HCT116 (cell line): ENCODE measurements at regions not wholly inside any gene's neighbourhood (a gene's known extent, or its start where the extent isn't known, plus 50 kb on each side); places are given as distances from the start of the nearest gene placed in this dataset.

Experiments used
- ATAC-seq: fragments of 200-7000 bp; cut with Tn5 transposase; 2 replicates; pipeline ENCODE4 v1.9.1; 2020; ENCODE audit warnings: mild to moderate bottlenecking, moderate library complexity
- BruUV-seq: library from RNA; stranded (reverse); fragments of 400-500 nt; replicated peaks from 2 replicates; lab custom pipeline; 2021; lab: Mats Ljungman, UMichigan
- CTCF ChIA-PET: fragments of 300-600 bp; sonication (Branson Sonifier 250); formaldehyde crosslinking; loops from one replicate; lab custom pipeline; 2021; ENCODE audit warnings: antibody characterized with exemption; lab: Charles Lee
- POLR2A ChIA-PET: fragments of 300-600, 350-600 bp; sonication (Branson Sonifier 250); formaldehyde crosslinking; loops from one replicate; lab custom pipeline; 2021; ENCODE audit warnings: antibody characterized with exemption; lab: Charles Lee
- RAD21 ChIA-PET, 2 experiments: fragments of 300-600 bp; sonication (Branson Sonifier 250); formaldehyde crosslinking; loops; one replicate each; lab custom pipeline; 2023; ENCODE audit warnings: low total read pairs in 2 of 2; ENCODE audit not compliant: uncharacterized antibody in 2 of 2, unreplicated experiment in 2 of 2, low non-redundant PET in 1 of 2; lab: Charles Lee
- DNase-seq: peaks from one replicate; pipeline ENCODE4 v3.0.0-alpha.2; 2010; ENCODE audit warnings: low read depth, low spot score
- H2AFZ ChIP-seq: fragments of 200-600 bp; shearing (Covaris generic), sonication (generic); 2 replicates; pipeline ENCODE4 v1.6.1; 2017; ENCODE audit warnings: low read depth, mixed run types, mixed read lengths, antibody characterized with exemption, low read length; ENCODE audit not compliant: poor library complexity, severe bottlenecking
- H3K27ac ChIP-seq: 2 replicates; pipeline ENCODE4 v1.5.1; 2012; ENCODE audit warnings: low read depth, low read length
- H3K27me3 ChIP-seq: fragments of 200-600 bp; sonication (generic); 2 replicates; pipeline ENCODE4 v1.6.1; 2016; ENCODE audit warnings: mixed run types, low read length, mixed read lengths; ENCODE audit not compliant: insufficient read depth
- H3K36me3 ChIP-seq, 2 experiments: fragments of 200-500 bp in 1 of 2; fragments of 200-600 bp in 1 of 2; sonication (Bioruptor generic) in 1 of 2; sonication (generic) in 1 of 2; 2 replicates each; pipeline versions ENCODE4 v1.5.1 to v1.6.1; 2014 to 2016; ENCODE audit warnings: low read length in 2 of 2, inconsistent platforms in 1 of 2, mixed read lengths in 1 of 2, mixed run types in 1 of 2; ENCODE audit not compliant: insufficient read depth in 2 of 2, control insufficient read depth in 1 of 2
- H3K4me1 ChIP-seq, 2 experiments: fragments of 200-600 bp in 1 of 2; sonication (generic) in 1 of 2; 2 replicates each; pipeline versions ENCODE4 v1.5.1 to v1.6.1; 2012 to 2017; ENCODE audit warnings: low read length in 2 of 2, inconsistent platforms in 1 of 2, mild to moderate bottlenecking in 1 of 2, mixed read lengths in 1 of 2, mixed run types in 1 of 2, moderate library complexity in 1 of 2; ENCODE audit not compliant: insufficient read depth in 2 of 2, control insufficient read depth in 1 of 2
- H3K4me2 ChIP-seq: fragments of 200-600 bp; sonication (generic); 2 replicates; pipeline ENCODE4 v1.6.1; 2017; ENCODE audit warnings: mixed run types, low read length, mixed read lengths
- H3K4me3 ChIP-seq, 2 experiments: fragments of 200-600 bp in 1 of 2; sonication (generic) in 1 of 2; replicated peaks in 1 of 2; 2 replicates each; pipeline ENCODE4 v1.5.1; 2011 to 2016; ENCODE audit warnings: low read length in 2 of 2, control low read depth in 1 of 2, low read depth in 1 of 2, mild to moderate bottlenecking in 1 of 2, mixed read lengths in 1 of 2, mixed run types in 1 of 2
- H3K79me2 ChIP-seq: fragments of 200-600 bp; sonication (generic); 2 replicates; pipeline ENCODE4 v1.6.1; 2017; ENCODE audit warnings: mild to moderate bottlenecking, mixed run types, low read length, moderate library complexity, mixed read lengths; ENCODE audit not compliant: insufficient read depth
- H3K9ac ChIP-seq: fragments of 200-600 bp; sonication (generic); 2 replicates; pipeline ENCODE4 v1.6.1; 2016; ENCODE audit warnings: low read length, mixed read lengths
- H3K9me2 ChIP-seq: fragments of 200-600 bp; sonication (generic), shearing (Covaris generic); 2 replicates; pipeline ENCODE4 v1.6.1; 2017; ENCODE audit warnings: mixed run types, mild to moderate bottlenecking, moderate library complexity; ENCODE audit not compliant: insufficient read depth
- H3K9me3 ChIP-seq, 2 experiments: fragments of 200-500 bp in 1 of 2; fragments of 200-600 bp in 1 of 2; sonication (Bioruptor generic) in 1 of 2; sonication (generic) in 1 of 2; 2 replicates each; pipeline ENCODE4 v1.6.1; 2014 to 2017; ENCODE audit warnings: low read length in 2 of 2, mixed read lengths in 2 of 2, inconsistent platforms in 1 of 2, low read depth in 1 of 2, mild to moderate bottlenecking in 1 of 2, mixed run types in 1 of 2, moderate library complexity in 1 of 2; ENCODE audit not compliant: control insufficient read depth in 1 of 2, insufficient read depth in 1 of 2
- H4K20me1 ChIP-seq: fragments of 200-600 bp; sonication (generic), shearing (Covaris generic); 2 replicates; pipeline ENCODE4 v1.6.1; 2017; ENCODE audit warnings: mixed run types, mild to moderate bottlenecking, moderate library complexity; ENCODE audit not compliant: insufficient read depth
- ELF1 ChIP-seq: IDR thresholded peaks from 2 replicates; pipeline ENCODE4 v1.6.1; 2012; ENCODE audit warnings: low read depth, borderline replicate concordance
- EZH2phosphoT487 ChIP-seq: fragments of 200-600 bp; IDR thresholded peaks from 2 replicates; pipeline ENCODE4 v1.6.1; 2018; ENCODE audit warnings: antibody characterized with exemption, borderline replicate concordance
- JUND ChIP-seq: IDR thresholded peaks from 2 replicates; pipeline ENCODE4 v1.6.1; 2012
- POLR2A ChIP-seq: IDR thresholded peaks from 2 replicates; pipeline ENCODE4 v1.7.0; 2011; ENCODE audit warnings: borderline replicate concordance; ENCODE audit not compliant: insufficient read depth, insufficient read length; ENCODE audit errors: extremely low read depth
- POLR2AphosphoS5 ChIP-seq: IDR thresholded peaks from 2 replicates; pipeline ENCODE4 v1.6.1; 2011; ENCODE audit warnings: mild to moderate bottlenecking, low read depth, low read length, moderate library complexity
- SP1 ChIP-seq: IDR thresholded peaks from 2 replicates; pipeline ENCODE4 v1.6.1; 2012; ENCODE audit warnings: low read depth
- SRF ChIP-seq: IDR thresholded peaks from 2 replicates; pipeline ENCODE4 v1.6.1; 2012; ENCODE audit warnings: low read depth
- TCF7L2 ChIP-seq: IDR thresholded peaks from 2 replicates; pipeline ENCODE4 v1.7.0; 2011; ENCODE audit warnings: borderline replicate concordance, inconsistent platforms; ENCODE audit not compliant: insufficient read depth, insufficient read length; ENCODE audit errors: extremely low read depth
- ZFX ChIP-seq: fragments of 450-650 bp; IDR thresholded peaks from 2 replicates; pipeline ENCODE4 v1.6.1; 2017
- intact Hi-C: fragments of 100-400 bp; cut with micrococcal nuclease; formaldehyde crosslinking; loops from 2 replicates; pipeline ENCODE4 v1.10.0; 2022
- TF ChIP-seq, protein P1 (sequence below): IDR thresholded peaks from 2 replicates; pipeline ENCODE4 v1.6.1; 2012
- TF ChIP-seq, protein P2 (sequence below): IDR thresholded peaks from 2 replicates; pipeline ENCODE4 v1.6.1; 2012; ENCODE audit warnings: low read depth
- TF ChIP-seq, protein P3 (sequence below): IDR thresholded peaks from 2 replicates; pipeline ENCODE4 v1.6.1; 2012

DNA sequence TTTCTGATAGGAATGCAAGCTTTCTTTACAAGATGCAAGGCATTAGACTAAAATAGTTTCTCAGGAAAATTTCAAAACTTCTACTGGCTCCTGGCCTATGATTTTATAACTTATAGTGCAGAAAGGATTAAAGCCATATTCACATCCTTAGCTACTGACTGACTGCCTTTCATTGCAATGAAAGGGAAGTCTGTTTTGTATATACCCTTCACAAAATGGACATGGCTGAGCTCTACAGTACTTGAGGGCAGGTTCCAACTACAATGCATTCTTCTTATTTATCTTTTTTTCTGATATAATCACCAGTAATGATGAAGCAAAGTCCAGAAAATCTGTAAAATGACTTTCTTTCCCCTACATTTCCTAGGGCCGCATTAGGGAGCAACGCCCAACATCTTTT lies 100.5 kb upstream of the ESRRG start (continued):
- TF ChIP-seq POLR2A (no peak), EZH2phosphoT487 (no peak)

DNA sequence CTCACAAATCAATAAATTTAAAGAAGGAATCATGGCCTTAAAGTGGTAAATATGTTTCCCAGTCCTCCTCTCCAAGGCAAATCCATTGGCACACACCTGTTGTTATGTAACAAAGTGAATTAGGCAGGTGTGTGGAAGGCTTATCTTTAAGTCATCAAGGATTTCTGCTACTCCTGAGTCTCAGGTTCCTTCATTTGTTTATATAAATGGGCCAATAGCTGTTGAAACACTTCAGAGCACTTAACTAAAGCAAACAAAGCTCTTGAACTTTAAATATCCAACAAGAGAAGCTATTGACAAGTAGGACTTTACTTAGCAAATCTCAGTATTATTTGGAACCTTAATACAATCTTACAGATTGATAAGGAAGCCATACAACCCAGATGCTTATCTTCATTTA lies 99.3 kb upstream of the ESRRG start:
- Histone ChIP-seq H3K9me3 (peaks cover 0 to 4% of the 10 kb centered on the region in 2 experiments; a peak in 1 of 4 replicates), H3K9me2 (no peaks in the 10 kb centered on the region), H2AFZ (no peak overlapping the region), H3K27me3 (no peaks in the 10 kb centered on the region), H3K36me3 (no peaks in the 10 kb centered on the region), H3K4me1 (no peaks in the 10 kb centered on the region), H3K27ac (no peak overlapping the region), H4K20me1 (no peaks in the 10 kb centered on the region), H3K79me2 (no peaks in the 10 kb centered on the region), H3K4me3 (no peak overlapping the region)
- DNase-seq (no peak), ATAC-seq (no peak)
- CTCF ChIA-PET = no interaction called here
- no TSS peak for BruUV-seq
- RAD21 ChIA-PET = no interaction called here
- POLR2A ChIA-PET = no interaction called here
- TF ChIP-seq SP1 = no peak
- TF ChIP-seq, protein P1, sequence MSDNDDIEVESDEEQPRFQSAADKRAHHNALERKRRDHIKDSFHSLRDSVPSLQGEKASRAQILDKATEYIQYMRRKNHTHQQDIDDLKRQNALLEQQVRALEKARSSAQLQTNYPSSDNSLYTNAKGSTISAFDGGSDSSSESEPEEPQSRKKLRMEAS = no peak
- TF ChIP-seq ZFX = no peak
- TF ChIP-seq SRF = no peak
- TF ChIP-seq, protein P2, sequence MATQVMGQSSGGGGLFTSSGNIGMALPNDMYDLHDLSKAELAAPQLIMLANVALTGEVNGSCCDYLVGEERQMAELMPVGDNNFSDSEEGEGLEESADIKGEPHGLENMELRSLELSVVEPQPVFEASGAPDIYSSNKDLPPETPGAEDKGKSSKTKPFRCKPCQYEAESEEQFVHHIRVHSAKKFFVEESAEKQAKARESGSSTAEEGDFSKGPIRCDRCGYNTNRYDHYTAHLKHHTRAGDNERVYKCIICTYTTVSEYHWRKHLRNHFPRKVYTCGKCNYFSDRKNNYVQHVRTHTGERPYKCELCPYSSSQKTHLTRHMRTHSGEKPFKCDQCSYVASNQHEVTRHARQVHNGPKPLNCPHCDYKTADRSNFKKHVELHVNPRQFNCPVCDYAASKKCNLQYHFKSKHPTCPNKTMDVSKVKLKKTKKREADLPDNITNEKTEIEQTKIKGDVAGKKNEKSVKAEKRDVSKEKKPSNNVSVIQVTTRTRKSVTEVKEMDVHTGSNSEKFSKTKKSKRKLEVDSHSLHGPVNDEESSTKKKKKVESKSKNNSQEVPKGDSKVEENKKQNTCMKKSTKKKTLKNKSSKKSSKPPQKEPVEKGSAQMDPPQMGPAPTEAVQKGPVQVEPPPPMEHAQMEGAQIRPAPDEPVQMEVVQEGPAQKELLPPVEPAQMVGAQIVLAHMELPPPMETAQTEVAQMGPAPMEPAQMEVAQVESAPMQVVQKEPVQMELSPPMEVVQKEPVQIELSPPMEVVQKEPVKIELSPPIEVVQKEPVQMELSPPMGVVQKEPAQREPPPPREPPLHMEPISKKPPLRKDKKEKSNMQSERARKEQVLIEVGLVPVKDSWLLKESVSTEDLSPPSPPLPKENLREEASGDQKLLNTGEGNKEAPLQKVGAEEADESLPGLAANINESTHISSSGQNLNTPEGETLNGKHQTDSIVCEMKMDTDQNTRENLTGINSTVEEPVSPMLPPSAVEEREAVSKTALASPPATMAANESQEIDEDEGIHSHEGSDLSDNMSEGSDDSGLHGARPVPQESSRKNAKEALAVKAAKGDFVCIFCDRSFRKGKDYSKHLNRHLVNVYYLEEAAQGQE = no peak
- TF ChIP-seq ELF1 = no peak
- TF ChIP-seq, protein P3, sequence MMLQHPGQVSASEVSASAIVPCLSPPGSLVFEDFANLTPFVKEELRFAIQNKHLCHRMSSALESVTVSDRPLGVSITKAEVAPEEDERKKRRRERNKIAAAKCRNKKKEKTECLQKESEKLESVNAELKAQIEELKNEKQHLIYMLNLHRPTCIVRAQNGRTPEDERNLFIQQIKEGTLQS = no peak
- no peak for TF ChIP-seq JUND
- no peak for TF ChIP-seq POLR2AphosphoS5
- no peak for TF ChIP-seq TCF7L2
- TF ChIP-seq, all 23 proteins: peak for 0
- Histone ChIP-seq H3K9ac (no peak overlapping the region), H3K4me2 (no peak overlapping the region)
- intact Hi-C loops = no loop called here
